HK-2 (cell line): ENCODE measurements at regions not wholly inside any gene's neighbourhood (a gene's known extent, or its start where the extent isn't known, plus 50 kb on each side); places are given as distances from the start of the nearest gene placed in this dataset.

ENCODE experiments used
- DNase-seq: peaks from one replicate; pipeline ENCODE4 v3.0.0-alpha.2; 2018; ENCODE audit not compliant: unreplicated experiment

DNA sequence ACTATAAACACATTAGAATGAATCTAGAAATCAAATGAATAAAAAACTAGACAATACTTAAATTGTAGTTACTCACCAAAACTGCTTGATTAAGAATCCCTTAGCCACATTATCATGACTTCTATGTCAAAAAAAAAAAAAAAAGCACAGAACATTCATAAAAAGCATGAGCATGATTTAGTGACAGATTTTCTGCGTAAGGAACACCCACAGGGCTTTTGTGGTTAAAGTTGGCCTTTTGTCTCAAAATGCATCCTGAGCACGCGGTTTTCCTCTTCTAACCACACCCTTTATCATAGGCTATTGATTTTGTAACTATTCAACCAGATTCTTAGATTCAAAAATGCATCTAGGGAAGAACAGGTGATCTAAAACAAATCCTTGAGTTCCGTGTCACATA lies 334.0 kb upstream of the NR2F2 start:
- DNase-seq: no peak

- no peak for DNase-seq
These were observed 331.6 kb upstream of the NR2F2 start for GRCh38 chr15:95998935-95999334.

DNA sequence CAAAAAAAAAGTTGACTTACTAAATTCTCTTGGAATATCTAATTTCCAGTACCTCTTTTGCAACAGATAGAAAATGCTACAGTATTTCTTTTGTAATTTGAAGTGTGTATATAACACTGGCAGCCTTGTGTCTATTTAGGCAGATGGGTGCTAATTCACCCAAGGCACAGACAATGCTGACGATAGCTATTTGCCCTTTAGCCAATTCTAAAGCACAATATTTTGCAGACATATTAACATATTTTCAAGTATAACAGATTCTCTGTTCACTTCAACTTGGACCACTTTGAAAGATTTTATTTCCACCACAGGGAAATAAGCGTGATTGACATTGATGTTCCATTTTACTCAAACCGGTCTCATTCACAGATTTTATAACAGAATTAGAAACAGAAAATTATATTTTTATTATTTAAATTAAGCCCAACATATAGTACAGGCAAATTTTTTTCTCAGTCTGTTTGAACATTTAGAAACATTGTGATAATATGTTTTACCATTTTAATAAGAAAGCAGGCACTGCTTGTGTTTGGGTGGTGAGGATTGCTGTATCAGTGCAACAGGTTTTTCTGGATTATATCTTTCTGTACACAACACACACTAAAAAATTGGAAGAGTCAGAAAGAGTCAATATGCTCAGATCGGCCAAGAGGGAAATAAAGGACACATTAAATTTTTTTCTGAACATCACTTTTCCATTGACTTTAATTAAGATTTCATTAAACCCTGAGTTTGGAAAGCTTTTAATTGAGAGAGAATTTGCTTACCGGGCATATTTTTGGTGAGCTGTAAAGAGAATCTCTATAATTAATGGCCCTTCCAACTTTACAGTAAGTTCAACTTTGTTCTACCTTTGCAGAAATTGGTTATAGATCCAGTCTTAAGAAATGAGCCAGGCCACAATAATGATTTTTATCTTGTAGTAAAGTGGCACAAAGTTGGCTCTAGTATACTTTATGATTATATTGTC lies 327.3 kb upstream of the NR2F2 start:
- no peak for DNase-seq

GRCh38 chr15:96005906-96006305 lies 324.6 kb upstream of the NR2F2 start:
- no peak for DNase-seq

- DNase-seq: no peak
These were observed 319.4 kb upstream of the NR2F2 start for GRCh38 chr15:96011136-96011535.

- DNase-seq: no peak
These were observed 315.6 kb upstream of the NR2F2 start for GRCh38 chr15:96014939-96015338.

DNA sequence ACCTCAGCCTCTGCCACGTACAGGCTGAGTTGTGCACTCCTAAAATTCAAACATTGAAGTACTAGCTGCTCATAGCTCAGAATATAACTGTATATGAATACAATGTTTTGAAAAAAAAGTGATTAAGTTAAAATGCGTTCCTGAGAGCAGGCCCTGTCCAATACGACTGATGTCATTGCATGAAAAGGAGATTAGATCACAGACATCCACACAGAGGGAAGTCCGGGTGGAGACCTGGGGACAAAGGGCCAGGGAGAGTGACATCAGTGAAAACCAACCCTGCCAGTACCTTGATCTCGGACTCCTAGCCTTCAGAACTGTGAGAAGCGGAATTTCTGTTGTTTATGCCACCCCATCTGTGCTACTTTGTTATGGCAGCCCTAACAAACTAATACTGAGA lies 311.4 kb upstream of the NR2F2 start:
- DNase-seq: no peak

DNA sequence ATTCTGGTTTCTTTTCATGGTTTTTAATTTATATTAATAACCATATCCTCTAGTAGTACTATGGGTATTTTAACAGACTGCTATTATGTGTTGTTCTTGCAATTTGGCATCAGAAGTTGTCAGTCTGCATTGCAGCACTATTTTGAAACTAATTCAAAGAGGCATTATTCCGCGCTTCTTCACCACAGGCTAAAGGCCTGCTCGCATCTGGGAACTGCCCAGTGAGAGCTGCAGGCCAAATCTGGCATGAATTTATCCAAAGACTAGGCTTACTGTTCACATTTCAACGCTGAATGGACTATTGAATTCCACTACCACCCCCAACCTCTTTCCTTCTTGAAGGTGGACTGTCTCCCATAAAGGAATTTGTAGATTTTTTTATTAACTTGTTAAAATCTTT lies 310.4 kb upstream of the NR2F2 start:
- DNase-seq: no peak

GRCh38 chr15:96020797-96021196 lies 309.7 kb upstream of the NR2F2 start:
- no peak for DNase-seq

DNA sequence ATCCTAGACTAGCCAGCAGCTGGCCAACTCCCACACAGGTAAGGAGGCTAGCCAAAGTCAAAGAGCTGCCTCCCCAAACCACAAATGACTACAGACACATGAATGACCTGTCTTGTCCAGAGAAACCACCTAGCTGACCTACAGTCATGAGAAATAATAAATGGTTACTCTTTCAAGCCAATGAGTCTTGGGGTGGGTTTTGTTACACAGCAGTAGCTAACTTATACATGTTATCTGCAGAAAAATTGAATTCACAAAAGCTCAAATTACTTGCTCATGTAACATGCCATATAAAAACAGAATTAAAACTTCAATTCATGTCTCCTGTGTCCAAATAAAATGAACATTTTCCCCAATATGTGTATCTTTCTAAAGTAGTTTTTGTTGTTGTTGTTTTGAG lies 307.4 kb upstream of the NR2F2 start:
- DNase-seq: no peak

DNA sequence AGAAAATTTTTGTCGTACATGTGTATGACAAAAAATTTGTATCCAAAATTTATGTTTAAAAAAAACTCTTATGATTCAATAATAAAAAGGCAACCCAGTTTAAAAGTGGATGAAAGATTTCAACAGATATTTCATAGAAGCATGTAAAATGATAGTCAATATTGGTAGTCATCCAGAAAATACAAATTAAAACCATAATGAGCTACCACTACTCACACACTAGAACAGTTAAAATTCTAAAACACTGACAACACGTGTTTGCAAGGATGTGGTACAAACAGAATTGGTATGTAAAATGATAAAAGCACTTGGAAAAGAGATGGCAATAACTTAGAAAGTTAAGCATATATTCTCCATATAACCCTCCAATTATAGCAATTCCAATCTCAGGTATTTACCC lies 303.0 kb upstream of the NR2F2 start:
- DNase-seq: no peak

- DNase-seq: no peak
These were observed 301.9 kb upstream of the NR2F2 start for GRCh38 chr15:96028620-96029019.

DNA sequence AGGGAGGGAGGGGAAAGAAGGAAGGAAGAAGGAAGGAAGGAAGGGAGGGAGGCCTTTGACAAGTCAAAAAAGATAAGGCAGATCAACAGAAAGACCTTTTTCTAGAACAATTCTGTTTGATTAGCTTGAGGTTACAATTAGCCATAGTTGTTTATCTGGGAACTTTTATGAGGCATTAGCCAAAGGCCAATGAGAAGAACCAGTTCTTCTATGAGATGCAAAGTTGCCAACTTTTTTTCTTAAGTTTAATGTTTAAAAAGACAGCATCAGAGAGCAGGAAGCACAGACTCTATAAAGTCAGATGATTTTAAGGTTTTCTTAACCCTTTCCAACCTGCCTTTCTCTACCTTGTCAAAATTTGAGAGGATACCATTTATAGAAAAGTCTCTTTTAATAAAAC lies 301.3 kb upstream of the NR2F2 start:
- no peak for DNase-seq

DNA sequence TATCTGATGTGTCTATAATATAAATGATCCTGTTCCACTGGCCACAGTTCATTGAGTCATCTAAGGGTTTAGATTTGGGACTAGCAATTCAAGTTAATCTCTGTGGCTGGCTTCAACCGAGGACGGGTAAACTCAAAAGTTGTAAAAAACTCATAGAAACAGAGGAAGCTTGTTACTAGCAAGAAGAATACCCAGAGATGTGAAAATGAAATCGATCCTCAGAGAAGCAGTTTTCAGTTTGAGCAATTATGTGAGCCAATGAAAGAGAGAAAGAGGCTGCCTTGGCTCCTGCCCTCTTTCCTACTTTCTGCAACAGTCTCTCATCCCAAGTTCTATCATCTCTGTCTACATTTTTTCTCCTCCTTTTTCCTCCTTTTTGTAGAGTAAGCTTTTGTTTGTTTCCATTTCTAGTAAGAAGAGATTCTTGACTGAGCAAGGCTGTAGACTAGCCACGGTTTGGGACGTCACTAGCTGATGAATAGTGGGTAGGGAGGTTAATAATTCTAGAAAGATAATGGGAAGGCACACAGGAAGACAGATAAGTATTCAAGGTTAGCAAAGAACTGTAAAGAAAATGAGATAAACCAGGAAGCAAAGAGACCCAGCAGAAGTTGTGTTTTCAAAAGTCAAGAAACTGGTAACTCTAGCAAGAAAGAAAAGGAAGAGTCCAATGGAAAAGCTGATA lies 298.9 kb upstream of the NR2F2 start:
- DNase-seq: no peak

- no peak for DNase-seq
These were observed 295.4 kb upstream of the NR2F2 start for GRCh38 chr15:96035091-96035490.

DNA sequence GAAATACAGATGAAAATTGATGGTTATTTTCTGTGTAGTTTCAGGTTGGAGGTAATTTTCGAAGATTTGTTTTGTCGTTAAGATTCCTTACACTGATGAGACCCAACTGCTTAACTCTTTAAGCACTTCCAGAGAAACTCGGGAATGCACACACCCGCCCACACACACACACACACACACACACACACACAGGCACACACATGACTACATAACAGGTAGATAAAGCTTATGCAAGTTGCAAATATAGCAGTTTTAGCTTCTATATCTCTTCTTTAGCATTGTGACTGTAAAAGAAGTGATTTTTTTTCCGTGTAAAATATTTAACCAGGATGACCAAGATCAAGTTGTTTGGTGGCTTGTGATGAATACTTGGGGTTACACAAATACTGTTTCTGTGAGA lies 294.9 kb upstream of the NR2F2 start:
- DNase-seq: no peak

- no peak for DNase-seq
These were observed 292.9 kb upstream of the NR2F2 start for GRCh38 chr15:96037584-96037983.

DNA sequence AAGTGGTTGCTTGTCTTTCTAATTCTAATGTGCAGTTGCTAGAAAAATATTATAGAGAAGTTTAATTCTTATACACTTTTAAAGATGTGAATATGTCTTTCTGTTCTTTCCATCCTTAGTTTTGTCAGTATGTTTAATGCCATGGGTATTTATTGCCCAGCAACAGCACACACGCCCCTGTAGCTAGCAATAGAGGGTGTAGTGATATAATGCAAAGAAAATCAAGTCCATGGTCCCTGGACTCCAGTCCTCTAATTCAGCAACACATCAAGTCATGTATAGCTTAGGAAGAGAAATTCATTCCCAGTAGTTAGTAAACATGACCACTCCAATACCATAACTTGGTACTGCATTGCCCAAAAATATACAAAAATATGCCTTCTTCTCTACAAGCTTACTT lies 292.4 kb upstream of the NR2F2 start:
- DNase-seq: no peak

GRCh38 chr15:96038650-96039049 lies 291.9 kb upstream of the NR2F2 start:
- DNase-seq: no peak

DNA sequence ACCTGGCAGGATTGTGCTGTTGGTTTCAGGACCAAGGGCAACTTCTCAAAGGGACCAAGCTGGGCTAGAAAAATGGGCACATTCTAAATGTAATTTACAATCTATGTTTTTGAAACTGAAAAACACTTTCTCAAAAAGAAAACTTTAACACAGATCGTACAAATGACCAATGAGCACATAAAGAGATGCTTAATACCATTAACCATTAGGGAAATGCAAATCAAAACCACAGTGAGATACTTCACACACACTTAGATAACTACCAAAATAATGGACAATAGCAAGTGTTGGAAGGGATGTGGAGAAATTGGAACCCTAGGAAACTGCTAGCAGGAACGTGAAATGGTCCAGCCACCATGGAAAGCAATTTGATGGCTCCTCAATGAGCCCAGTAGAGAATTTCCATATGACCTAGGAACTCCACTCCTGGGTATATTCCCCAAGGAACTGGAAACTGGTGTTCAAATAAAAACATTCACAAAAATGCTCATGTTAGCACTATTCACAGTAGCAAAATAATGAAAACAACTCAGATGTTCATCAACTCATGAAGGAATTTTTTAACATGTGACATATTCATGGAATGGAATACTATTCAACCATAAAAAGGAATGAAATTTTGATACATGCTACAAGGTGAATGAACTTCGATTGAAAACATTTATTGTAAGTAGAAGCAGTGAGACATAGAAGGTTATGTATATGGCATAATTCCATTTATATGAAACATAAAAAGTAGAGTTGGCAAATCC lies 288.3 kb upstream of the NR2F2 start:
- DNase-seq: no peak

DNA sequence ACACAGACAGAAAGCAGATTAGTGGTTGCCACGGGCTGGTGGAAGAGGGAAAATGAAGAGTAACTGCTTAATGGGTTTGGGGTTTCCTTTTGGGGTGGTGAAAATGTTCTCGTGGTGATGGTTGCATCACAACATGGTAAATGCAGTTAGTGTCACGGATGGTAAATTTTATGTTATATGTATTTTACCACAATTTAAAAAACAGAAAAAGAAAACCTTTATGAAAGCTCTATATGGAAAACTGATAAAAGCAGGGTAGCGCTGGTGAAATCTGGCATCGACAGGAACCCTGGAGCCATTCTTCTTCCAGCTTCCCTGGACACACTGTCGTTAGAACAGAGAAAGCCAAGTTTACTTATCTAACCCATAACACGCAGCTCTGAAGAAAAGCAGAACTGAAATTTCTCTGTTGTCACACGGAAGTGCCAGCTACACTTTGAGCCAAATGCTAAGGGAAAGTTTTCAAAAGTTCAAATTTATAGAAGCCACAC lies 287.7 kb upstream of the NR2F2 start:
- DNase-seq: no peak

DNA sequence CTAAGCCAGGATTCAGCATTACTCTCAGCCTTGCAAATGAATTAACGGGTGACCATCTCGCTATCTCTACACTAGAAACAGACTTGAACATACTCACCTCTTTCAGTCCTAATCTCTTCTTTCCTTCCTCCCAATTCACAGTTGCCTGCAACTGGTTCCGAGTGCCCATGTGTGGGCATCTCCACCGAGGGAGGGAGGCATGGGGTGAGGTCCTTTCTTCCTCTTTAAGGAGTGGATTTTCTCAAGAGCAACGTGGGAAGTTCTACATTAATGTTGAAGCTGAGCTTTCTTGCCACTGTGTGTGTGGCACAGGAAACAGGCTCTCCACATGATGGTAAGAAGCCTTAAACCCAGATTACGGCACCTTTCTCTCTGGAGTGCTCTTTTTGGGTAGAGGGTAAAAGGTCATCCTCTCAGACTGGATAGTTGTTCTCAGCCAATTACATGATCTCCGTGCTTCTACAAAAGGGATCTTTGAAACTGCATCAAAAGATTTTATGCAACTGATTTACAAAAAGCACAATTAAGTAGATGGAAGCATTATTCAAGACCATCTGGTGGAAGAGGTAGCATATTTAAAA lies 286.8 kb upstream of the NR2F2 start:
- DNase-seq: no peak
